ENCODE measurements at regions not wholly inside any gene's neighbourhood (a gene's known extent, or its start where the extent isn't known, plus 50 kb on each side); places are given as distances from the start of the nearest gene placed in this dataset.
"Not testable (repeated sequence)": the region's sequence is repeated elsewhere in the genome, so short reads cannot be mapped to it uniquely, and the experiment has no call there.

- Histone ChIP-seq H3K4me1 (peaks cover 0 to 20% of the 10 kb centered on the region in 2 donors), H3K27me3 (no peaks in the 10 kb centered on the region), H3K27ac (no peak overlapping the region), H3K9me3 (no peaks in the 10 kb centered on the region), H3K36me3 (no peaks in the 10 kb centered on the region), H3K4me3 (no peak overlapping the region)
- intact Hi-C loops (cut with DNase I) = no loop called here
- DNase-seq = no peak
- ATAC-seq = no peak
- no peak for TF ChIP-seq CTCF (IDR thresholded peaks at IDR 0.05)
Measured at GRCh38 chr2:136319651-136320050, 201.7 kb upstream of the CXCR4 start.

- Histone ChIP-seq H3K36me3 (no peaks in the 10 kb centered on the region), H3K27ac (no peak overlapping the region), H3K4me3 (no peak overlapping the region), H3K4me1 (peaks cover 0 to 16% of the 10 kb centered on the region in 2 donors), H3K9me3 (no peaks in the 10 kb centered on the region), H3K27me3 (no peaks in the 10 kb centered on the region)
- TF ChIP-seq CTCF (IDR thresholded peaks at IDR 0.05) = no peak
- DNase-seq = no peak
- intact Hi-C loops (cut with DNase I) = no loop called here
- ATAC-seq = no peak
Measured at GRCh38 chr2:136319237-136319636, 201.3 kb upstream of the CXCR4 start.

- no peaks in the 10 kb centered on the region for H3K36me3 ChIP-seq
- H3K4me3 ChIP-seq = no peak overlapping the region
- intact Hi-C loops (cut with DNase I) = no loop called here
- no peaks in the 10 kb centered on the region for H3K4me1 ChIP-seq
- H3K27me3 ChIP-seq = no peaks in the 10 kb centered on the region
- H3K27ac ChIP-seq = no peak overlapping the region
- DNase-seq (no peak), ATAC-seq (no peak)
- TF ChIP-seq CTCF (IDR thresholded peaks at IDR 0.05) = no peak
- no peaks in the 10 kb centered on the region for H3K9me3 ChIP-seq
Measured at GRCh38 chr2:136314240-136314639, 196.3 kb upstream of the CXCR4 start.

GRCh38 chr2:136312568-136312967, 194.6 kb upstream of the CXCR4 start:
- H3K4me1 ChIP-seq; H3K27ac ChIP-seq; intact Hi-C loops (cut with DNase I); H3K27me3 ChIP-seq; H3K9me3 ChIP-seq; DNase-seq; H3K36me3 ChIP-seq; ATAC-seq; H3K4me3 ChIP-seq: not testable (repeated sequence)

GRCh38 chr2:136310797-136311603, 193.1 kb upstream of the CXCR4 start:
- H3K36me3 ChIP-seq = no peaks in the 10 kb centered on the region
- no peaks in the 10 kb centered on the region for H3K4me1 ChIP-seq
- intact Hi-C loops (cut with DNase I) = no loop called here
- TF ChIP-seq CTCF (IDR thresholded peaks at IDR 0.05) = no peak
- no peaks in the 10 kb centered on the region for H3K9me3 ChIP-seq
- no peak for ATAC-seq
- no peak for DNase-seq
- no peak overlapping the region for H3K4me3 ChIP-seq
- no peak overlapping the region for H3K27ac ChIP-seq
- H3K27me3 ChIP-seq = no peaks in the 10 kb centered on the region

- H3K27ac ChIP-seq = no peak overlapping the region
- no peak overlapping the region for H3K4me3 ChIP-seq
- no peaks in the 10 kb centered on the region for H3K36me3 ChIP-seq
- ATAC-seq = no peak
- no peaks in the 10 kb centered on the region for H3K4me1 ChIP-seq
- DNase-seq = no peak
- H3K27me3 ChIP-seq = no peaks in the 10 kb centered on the region
- no peaks in the 10 kb centered on the region for H3K9me3 ChIP-seq
- intact Hi-C loops (cut with DNase I) = no loop called here
- TF ChIP-seq CTCF (IDR thresholded peaks at IDR 0.05) = no peak
Measured at GRCh38 chr2:136310005-136310495, 192.1 kb upstream of the CXCR4 start.

Measured in left lung (tissue), 4 donors.